ENCODE measurements at regions not wholly inside any gene's neighbourhood (a gene's known extent, or its start where the extent isn't known, plus 50 kb on each side); places are given as distances from the start of the nearest gene placed in this dataset.
A peak's percentile ranks its signal among the peaks of the same experiment; 100 is the strongest.

GRCh38 chr11:111438168-111438567, 59.1 kb upstream of the POU2AF1 start:
- Histone ChIP-seq H2AFZ (ENCODE audit: low read depth, low read length) (no peak overlapping the region), H3K4me2 (ENCODE audit: insufficient read depth, low read length) (no peak overlapping the region), H3K9ac (ENCODE audit: low read depth, low read length) (no peak overlapping the region), H3K79me2 (ENCODE audit: insufficient read depth, low read length) (no peaks in the 10 kb centered on the region), H3K4me3 (ENCODE audit: low read depth in 1 of 2, low read length in 2 of 2) (no peak overlapping the region), H4K20me1 (ENCODE audit: insufficient read depth, low read length) (no peaks in the 10 kb centered on the region), H3K27ac (ENCODE audit: low read length) (peak overlapping the region; percentile 58; the same call in 1 of the 2 replicates), H3K9me3 (ENCODE audit: insufficient read depth, low read length, severe bottlenecking) (no peaks in the 10 kb centered on the region), H3K36me3 (ENCODE audit: insufficient read depth, low read length) (no peaks in the 10 kb centered on the region), H3K27me3 (ENCODE audit: insufficient read depth, low read length, poor library complexity) (peaks cover 5% of the 10 kb centered on the region), H3K4me1 (ENCODE audit: insufficient read depth, low read length) (peaks cover 59% of the 10 kb centered on the region)
- ATAC-seq (ENCODE audit: insufficient read depth, low read depth) (no peak), DNase-seq (no peak)
- TF ChIP-seq EZH2 (IDR thresholded peaks at IDR 0.05; ENCODE audit: borderline replicate concordance, low read depth, low read length, severe bottlenecking) (no peak), CTCF (IDR thresholded peaks at IDR 0.05; ENCODE audit: borderline replicate concordance, extremely low read depth, low read length, poor library complexity, severe bottlenecking) (no peak)

GRCh38 chr11:111435046-111435698, 56.1 kb upstream of the POU2AF1 start:
- ATAC-seq (ENCODE audit: insufficient read depth, low read depth) = no peak
- TF ChIP-seq CTCF (IDR thresholded peaks at IDR 0.05; ENCODE audit: borderline replicate concordance, extremely low read depth, low read length, poor library complexity, severe bottlenecking) (no peak), EZH2 (IDR thresholded peaks at IDR 0.05; ENCODE audit: borderline replicate concordance, low read depth, low read length, severe bottlenecking) (no peak)
- Histone ChIP-seq H4K20me1 (ENCODE audit: insufficient read depth, low read length) (no peaks in the 10 kb centered on the region), H3K4me2 (ENCODE audit: insufficient read depth, low read length) (no peak overlapping the region), H3K36me3 (ENCODE audit: insufficient read depth, low read length) (no peaks in the 10 kb centered on the region), H3K79me2 (ENCODE audit: insufficient read depth, low read length) (no peaks in the 10 kb centered on the region), H3K4me1 (ENCODE audit: insufficient read depth, low read length) (peaks cover 52% of the 10 kb centered on the region), H3K27me3 (ENCODE audit: insufficient read depth, low read length, poor library complexity) (peaks cover 7% of the 10 kb centered on the region), H3K9ac (ENCODE audit: low read depth, low read length) (no peak overlapping the region), H3K9me3 (ENCODE audit: insufficient read depth, low read length, severe bottlenecking) (no peaks in the 10 kb centered on the region), H3K27ac (ENCODE audit: low read length) (peak overlapping the region; percentile 36; the same call in 1 of the 2 replicates), H3K4me3 (ENCODE audit: low read depth in 1 of 2, low read length in 2 of 2) (no peak overlapping the region), H2AFZ (ENCODE audit: low read depth, low read length) (no peak overlapping the region)
- DNase-seq = no peak

- H3K27me3 ChIP-seq (ENCODE audit: insufficient read depth, low read length, poor library complexity) = peaks cover 2% of the 10 kb centered on the region
- no peak overlapping the region for H3K9ac ChIP-seq (ENCODE audit: low read depth, low read length)
- DNase-seq = peak; percentile 62
- no peaks in the 10 kb centered on the region for H3K9me3 ChIP-seq (ENCODE audit: insufficient read depth, low read length, severe bottlenecking)
- no peak overlapping the region for H3K27ac ChIP-seq (ENCODE audit: low read length)
- H3K4me2 ChIP-seq (ENCODE audit: insufficient read depth, low read length) = no peak overlapping the region
- H4K20me1 ChIP-seq (ENCODE audit: insufficient read depth, low read length) = no peaks in the 10 kb centered on the region
- H3K79me2 ChIP-seq (ENCODE audit: insufficient read depth, low read length) = no peaks in the 10 kb centered on the region
- H3K4me1 ChIP-seq (ENCODE audit: insufficient read depth, low read length) = peaks cover 38% of the 10 kb centered on the region
- H3K36me3 ChIP-seq (ENCODE audit: insufficient read depth, low read length) = no peaks in the 10 kb centered on the region
- H2AFZ ChIP-seq (ENCODE audit: low read depth, low read length) = no peak overlapping the region
- TF ChIP-seq CTCF (IDR thresholded peaks at IDR 0.05; ENCODE audit: borderline replicate concordance, extremely low read depth, low read length, poor library complexity, severe bottlenecking) (peak; percentile 82), EZH2 (IDR thresholded peaks at IDR 0.05; ENCODE audit: borderline replicate concordance, low read depth, low read length, severe bottlenecking) (no peak)
- no peak for ATAC-seq (ENCODE audit: insufficient read depth, low read depth)
- H3K4me3 ChIP-seq (ENCODE audit: low read depth in 1 of 2, low read length in 2 of 2) = no peak overlapping the region
Observed at GRCh38 chr11:111429066-111429506, 50.0 kb upstream of the POU2AF1 start.
